ENCODE measurements at regions not wholly inside any gene's neighbourhood (a gene's known extent, or its start where the extent isn't known, plus 50 kb on each side); places are given as distances from the start of the nearest gene placed in this dataset.
"Not testable (repeated sequence)": the region's sequence is repeated elsewhere in the genome, so short reads cannot be mapped to it uniquely, and the experiment has no call there.

DNA sequence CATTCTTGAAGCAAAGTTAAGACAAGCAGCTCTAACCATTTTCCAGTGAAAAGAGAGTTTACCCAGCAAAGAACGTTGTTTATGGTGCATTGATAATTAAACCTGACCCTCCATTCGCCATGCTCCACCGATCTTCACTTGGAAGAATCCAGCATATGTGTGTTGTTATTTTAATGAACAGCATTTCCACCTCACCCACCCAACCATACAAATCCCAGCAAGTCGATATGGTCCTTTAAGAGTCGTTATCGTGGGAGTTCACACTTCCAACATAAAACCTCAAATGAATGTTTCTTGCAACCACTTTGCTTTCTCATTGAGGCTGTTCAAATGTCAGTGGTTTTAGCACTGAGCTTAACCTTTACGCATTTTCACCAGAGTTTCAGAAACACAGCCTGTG, 147.4 kb upstream of the LDB2 start:
- no peak for DNase-seq

GRCh38 chr4:17038510-17039176, 140.2 kb upstream of the LDB2 start:
- no peak for DNase-seq

DNA sequence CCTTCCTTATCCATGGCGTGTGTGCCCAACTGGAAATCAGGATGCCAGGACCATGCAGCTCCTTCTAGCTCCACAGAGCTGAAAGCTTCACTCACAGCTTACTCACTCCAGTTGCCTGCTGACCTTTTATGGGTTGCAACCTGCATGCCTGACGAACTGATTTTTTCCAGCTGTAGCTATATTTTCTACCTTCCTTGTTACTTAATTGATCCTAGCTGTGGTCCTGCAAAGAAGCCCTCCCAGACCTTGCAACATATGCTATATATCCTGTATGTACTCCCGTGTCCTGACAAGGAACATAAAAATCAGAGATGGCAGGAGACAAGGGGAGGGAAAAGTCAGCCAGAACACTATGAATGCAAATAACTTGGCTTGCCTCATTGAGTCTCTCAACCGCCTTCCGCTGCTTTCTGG, 135.3 kb upstream of the LDB2 start:
- no peak for DNase-seq

- DNase-seq = no peak
Observed at GRCh38 chr4:17033025-17033767, 134.8 kb upstream of the LDB2 start.

GRCh38 chr4:17030543-17030942, 132.1 kb upstream of the LDB2 start:
- DNase-seq = no peak

DNA sequence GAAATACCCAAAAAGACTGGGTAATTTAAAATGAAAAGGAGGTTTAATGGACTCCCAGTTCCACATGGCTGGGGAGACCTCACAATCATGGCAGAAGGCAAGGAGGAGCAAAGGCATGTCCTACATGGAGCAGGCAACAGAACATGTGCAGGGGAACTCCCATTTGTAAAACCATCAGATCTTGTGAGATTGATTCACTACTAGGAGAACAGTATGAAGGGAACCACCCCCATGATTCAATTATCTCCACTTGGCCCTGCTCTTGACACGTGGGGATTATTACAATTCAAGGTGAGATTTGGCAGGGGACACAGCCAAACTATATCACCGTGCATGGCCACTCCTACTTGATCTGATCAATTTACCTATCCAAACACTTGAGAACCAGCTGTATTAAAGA, 131.5 kb upstream of the LDB2 start:
- no peak for DNase-seq

DNA sequence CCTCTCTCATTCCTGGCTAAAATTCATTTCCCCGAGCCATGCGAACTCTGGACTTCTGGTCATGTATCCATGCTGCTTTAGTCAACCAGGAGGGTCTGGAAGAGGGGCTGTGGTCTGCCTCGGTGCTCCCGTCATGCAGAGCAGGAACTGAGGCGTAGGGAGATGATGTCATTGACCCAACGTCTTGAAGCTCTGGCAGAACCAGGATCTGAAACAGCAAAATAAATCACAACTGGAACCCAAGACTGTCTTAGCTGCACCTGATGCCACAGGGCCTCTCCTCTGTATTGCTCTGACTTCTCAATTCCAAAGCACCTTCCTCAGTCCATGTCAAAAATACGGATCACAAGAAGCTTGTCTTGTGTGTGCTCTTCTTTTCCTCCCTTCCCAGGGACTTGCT, 131.0 kb upstream of the LDB2 start:
- no peak for DNase-seq

GRCh38 chr4:17027495-17027894, 129.1 kb upstream of the LDB2 start:
- DNase-seq = no peak

DNA sequence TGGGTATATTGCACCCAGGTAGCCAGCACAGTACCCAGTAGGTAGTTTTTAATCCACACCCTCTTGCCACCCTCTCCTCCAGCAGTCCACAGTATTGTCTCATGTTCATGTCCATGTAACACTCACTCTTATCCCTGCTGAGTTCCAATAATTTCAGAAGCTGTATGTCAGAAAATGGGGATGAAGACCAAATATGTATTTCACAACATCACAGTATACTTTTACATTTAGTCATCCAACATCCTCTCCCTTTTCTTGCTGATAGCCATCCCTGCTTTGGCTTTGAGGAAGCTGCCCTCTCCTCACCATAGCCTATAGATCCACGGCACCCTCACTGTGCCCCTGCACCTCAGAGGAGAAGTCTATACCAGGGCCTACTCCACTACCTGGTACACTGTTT, 126.0 kb upstream of the LDB2 start:
- no peak for DNase-seq

GRCh38 chr4:17020901-17021300, 122.5 kb upstream of the LDB2 start:
- no peak for DNase-seq

- no peak for DNase-seq
Observed at GRCh38 chr4:17020451-17020850, 122.0 kb upstream of the LDB2 start.

- not testable (repeated sequence) for DNase-seq
Observed at GRCh38 chr4:17018621-17019020, 120.2 kb upstream of the LDB2 start.

DNA sequence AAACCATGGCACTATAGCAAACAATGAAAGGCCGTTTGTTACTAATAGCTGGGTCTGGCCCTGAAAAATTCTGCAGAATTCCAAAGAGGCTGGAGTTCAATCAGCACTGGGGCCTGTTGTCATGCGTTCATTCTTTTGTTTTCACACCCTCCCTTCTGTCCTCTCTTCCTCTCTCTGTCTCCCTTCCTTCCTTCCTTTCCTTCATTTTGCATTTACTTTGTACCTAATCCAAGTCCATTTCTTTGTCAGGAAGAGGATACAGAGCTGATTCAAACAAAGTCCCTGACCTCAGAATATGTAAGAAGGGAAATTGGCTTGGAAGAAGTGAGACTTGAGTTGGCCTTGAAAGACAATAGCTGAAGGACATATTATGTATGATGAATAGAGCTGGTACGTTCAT, 119.6 kb upstream of the LDB2 start:
- DNase-seq = no peak

DNA sequence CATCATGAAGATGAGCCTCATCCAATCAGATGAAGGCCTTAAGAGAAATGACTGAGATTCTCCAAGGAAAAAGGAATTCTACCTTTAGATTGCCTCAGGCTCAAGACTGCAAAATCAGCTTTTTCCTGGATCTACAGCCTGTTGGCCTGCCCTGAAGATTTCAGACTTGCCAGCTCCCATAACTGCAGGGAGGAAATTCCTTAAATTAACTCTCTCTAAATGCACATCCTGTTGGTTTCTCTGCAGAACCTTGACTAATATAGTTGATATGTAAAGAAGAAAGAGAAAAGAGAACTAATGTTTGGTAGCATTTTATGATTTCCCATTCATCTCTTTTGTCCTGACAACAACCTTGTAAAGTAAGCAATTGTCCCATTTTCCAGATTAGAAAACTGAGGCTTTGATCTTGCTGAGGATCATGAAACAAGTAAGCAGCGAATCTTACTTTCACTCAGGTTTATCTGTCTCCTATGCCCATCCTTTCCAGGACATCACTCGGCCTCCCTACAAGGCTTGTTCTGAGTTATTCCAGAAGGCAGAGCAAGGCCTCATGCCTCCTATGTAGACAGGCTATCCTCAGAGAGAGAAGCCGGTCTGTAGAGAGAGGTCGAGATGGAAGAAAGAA, 115.0 kb upstream of the LDB2 start:
- no peak for DNase-seq

GRCh38 chr4:17012451-17012850, 114.0 kb upstream of the LDB2 start:
- no peak for DNase-seq

- DNase-seq = no peak
Observed at GRCh38 chr4:17010426-17011087, 112.1 kb upstream of the LDB2 start.

GRCh38 chr4:17009871-17010367, 111.5 kb upstream of the LDB2 start:
- no peak for DNase-seq

DNA sequence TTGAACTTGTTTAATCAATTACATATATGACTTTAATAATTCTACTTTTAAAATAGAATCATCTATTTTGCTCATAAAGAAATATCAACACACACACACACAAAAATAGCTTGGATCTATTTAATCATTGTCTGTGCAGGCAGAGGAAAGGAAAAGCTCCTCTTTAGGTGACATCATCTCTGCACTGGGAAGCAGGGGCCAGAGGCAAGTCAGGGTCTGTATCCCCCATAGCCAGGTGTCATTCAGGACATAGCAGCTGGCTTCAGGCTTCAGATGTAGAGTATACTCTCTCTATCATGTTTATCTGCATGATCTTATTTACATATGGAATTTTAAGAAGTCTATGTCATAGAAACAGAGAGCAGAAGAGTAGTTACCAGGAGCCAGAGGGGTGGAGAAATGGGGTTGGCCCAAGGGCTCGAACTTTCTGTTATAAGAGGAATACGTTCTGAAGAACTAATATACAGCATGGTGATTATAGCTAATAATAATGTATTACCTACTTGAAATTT, 110.4 kb upstream of the LDB2 start:
- DNase-seq = no peak

GRCh38 chr4:17003606-17004392, 105.4 kb upstream of the LDB2 start:
- not testable (repeated sequence) for DNase-seq

DNA sequence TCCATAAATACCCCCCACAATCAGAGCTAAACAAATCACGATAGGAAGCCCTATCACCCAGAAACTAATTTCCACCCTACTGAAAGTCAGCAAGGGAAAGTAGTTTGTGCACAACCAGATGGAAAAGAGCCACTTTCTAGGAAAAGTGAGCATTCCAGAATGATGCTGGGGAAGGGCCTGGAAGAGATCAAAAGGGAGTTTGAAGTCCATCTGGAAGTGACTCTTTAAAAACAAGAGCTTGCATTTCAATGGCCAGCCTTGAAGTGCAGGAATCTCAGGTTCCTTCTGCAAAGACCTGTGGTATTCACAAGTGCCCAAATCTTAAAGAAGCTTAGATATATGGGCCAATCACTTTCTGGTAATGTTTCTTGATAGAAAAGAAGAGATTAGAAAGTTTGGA, 97.0 kb upstream of the LDB2 start:
- DNase-seq = no peak

DNA sequence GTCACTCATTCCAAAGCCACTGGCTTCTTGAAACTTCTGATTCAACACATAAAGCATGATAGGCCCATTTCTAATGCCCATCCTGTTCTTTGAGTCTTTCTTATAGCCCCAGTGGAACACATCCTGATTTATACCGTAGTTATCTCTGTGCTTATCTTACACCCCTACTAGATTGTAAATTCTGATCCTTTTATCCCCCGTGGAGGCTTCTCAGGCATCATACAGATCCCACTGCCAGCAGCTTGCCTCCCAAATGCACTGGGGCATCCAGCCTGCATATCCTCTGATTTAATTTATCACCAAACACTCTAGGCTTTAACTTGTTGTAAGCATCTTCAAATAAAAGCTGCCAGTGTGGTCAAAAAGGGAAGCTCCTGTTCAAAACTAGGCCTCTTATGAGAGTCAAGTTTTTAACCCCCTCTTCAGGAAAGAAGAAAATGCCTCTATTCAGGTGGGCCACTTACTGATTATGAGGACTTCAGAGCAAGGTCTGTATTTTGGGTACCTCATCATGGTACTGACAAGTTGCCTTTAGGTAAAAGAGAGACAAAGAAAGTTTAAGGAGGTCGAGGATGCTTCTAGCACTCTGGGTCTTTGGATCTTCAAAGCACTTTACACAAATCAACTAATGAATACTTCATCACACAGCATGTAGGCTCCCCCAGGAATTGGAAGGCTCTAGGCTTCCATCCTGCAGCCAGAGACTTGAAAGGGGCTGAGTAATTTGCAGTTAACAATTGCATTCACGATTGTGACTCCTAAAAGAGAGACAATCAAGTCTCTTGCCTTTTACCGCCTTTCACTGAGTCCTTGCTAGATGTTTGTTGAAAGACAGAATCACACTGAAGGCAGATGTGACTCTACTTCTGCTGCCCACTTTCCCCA, 95.8 kb upstream of the LDB2 start:
- no peak for DNase-seq
